H1 (cell line): ENCODE measurements at regions not wholly inside any gene's neighbourhood (a gene's known extent, or its start where the extent isn't known, plus 50 kb on each side); places are given as distances from the start of the nearest gene placed in this dataset.

Experiments used
- BCL11A ChIP-seq, 2 experiments: IDR thresholded peaks; one replicate each; pipeline ENCODE4 v1.6.1; 2011; ENCODE audit warnings: low read depth in 2 of 2, low read length in 2 of 2, mild to moderate bottlenecking in 2 of 2
- HDAC6 ChIP-seq: IDR thresholded peaks from one replicate; pipeline ENCODE4 v1.7.1; 2012; ENCODE audit warnings: low read depth, mild to moderate bottlenecking, inconsistent platforms, low read length, moderate library complexity
- POU5F1 ChIP-seq: IDR thresholded peaks from 2 replicates; pipeline ENCODE4 v1.6.1; 2011; ENCODE audit warnings: low read depth, mild to moderate bottlenecking, low read length, moderate library complexity
- SIRT6 ChIP-seq: IDR thresholded peaks from one replicate; pipeline ENCODE4 v1.7.1; 2012; ENCODE audit warnings: low read length, inconsistent platforms
- TF ChIP-seq, protein P1 (sequence below): fragments of 300-600 bp; sonication (generic); IDR thresholded peaks from 2 replicates; pipeline ENCODE4 v1.7.1; 2012; ENCODE audit warnings: low read length, moderate library complexity, mild to moderate bottlenecking, inconsistent platforms; ENCODE audit not compliant: insufficient replicate concordance

DNA sequence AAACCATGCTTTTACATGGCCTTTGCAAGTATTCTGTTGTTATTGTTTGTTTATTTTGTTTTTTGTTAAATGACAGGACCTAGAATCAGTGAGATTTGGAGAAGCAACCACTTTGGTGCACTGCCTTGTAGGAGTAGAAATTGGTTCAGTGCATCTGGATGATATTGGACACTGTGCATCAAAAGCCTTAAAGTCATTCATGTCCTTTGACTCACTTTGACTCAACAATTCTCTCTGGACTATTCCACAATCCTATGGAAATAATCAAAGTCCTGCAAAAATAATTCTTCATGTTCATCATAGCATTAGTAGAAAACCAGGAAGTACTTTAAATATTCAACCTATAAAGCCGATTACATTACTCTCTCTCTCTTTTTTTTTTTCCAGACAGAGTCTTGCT, 224.8 kb downstream of the ABHD5 start (continued):
- TF ChIP-seq, protein P1, sequence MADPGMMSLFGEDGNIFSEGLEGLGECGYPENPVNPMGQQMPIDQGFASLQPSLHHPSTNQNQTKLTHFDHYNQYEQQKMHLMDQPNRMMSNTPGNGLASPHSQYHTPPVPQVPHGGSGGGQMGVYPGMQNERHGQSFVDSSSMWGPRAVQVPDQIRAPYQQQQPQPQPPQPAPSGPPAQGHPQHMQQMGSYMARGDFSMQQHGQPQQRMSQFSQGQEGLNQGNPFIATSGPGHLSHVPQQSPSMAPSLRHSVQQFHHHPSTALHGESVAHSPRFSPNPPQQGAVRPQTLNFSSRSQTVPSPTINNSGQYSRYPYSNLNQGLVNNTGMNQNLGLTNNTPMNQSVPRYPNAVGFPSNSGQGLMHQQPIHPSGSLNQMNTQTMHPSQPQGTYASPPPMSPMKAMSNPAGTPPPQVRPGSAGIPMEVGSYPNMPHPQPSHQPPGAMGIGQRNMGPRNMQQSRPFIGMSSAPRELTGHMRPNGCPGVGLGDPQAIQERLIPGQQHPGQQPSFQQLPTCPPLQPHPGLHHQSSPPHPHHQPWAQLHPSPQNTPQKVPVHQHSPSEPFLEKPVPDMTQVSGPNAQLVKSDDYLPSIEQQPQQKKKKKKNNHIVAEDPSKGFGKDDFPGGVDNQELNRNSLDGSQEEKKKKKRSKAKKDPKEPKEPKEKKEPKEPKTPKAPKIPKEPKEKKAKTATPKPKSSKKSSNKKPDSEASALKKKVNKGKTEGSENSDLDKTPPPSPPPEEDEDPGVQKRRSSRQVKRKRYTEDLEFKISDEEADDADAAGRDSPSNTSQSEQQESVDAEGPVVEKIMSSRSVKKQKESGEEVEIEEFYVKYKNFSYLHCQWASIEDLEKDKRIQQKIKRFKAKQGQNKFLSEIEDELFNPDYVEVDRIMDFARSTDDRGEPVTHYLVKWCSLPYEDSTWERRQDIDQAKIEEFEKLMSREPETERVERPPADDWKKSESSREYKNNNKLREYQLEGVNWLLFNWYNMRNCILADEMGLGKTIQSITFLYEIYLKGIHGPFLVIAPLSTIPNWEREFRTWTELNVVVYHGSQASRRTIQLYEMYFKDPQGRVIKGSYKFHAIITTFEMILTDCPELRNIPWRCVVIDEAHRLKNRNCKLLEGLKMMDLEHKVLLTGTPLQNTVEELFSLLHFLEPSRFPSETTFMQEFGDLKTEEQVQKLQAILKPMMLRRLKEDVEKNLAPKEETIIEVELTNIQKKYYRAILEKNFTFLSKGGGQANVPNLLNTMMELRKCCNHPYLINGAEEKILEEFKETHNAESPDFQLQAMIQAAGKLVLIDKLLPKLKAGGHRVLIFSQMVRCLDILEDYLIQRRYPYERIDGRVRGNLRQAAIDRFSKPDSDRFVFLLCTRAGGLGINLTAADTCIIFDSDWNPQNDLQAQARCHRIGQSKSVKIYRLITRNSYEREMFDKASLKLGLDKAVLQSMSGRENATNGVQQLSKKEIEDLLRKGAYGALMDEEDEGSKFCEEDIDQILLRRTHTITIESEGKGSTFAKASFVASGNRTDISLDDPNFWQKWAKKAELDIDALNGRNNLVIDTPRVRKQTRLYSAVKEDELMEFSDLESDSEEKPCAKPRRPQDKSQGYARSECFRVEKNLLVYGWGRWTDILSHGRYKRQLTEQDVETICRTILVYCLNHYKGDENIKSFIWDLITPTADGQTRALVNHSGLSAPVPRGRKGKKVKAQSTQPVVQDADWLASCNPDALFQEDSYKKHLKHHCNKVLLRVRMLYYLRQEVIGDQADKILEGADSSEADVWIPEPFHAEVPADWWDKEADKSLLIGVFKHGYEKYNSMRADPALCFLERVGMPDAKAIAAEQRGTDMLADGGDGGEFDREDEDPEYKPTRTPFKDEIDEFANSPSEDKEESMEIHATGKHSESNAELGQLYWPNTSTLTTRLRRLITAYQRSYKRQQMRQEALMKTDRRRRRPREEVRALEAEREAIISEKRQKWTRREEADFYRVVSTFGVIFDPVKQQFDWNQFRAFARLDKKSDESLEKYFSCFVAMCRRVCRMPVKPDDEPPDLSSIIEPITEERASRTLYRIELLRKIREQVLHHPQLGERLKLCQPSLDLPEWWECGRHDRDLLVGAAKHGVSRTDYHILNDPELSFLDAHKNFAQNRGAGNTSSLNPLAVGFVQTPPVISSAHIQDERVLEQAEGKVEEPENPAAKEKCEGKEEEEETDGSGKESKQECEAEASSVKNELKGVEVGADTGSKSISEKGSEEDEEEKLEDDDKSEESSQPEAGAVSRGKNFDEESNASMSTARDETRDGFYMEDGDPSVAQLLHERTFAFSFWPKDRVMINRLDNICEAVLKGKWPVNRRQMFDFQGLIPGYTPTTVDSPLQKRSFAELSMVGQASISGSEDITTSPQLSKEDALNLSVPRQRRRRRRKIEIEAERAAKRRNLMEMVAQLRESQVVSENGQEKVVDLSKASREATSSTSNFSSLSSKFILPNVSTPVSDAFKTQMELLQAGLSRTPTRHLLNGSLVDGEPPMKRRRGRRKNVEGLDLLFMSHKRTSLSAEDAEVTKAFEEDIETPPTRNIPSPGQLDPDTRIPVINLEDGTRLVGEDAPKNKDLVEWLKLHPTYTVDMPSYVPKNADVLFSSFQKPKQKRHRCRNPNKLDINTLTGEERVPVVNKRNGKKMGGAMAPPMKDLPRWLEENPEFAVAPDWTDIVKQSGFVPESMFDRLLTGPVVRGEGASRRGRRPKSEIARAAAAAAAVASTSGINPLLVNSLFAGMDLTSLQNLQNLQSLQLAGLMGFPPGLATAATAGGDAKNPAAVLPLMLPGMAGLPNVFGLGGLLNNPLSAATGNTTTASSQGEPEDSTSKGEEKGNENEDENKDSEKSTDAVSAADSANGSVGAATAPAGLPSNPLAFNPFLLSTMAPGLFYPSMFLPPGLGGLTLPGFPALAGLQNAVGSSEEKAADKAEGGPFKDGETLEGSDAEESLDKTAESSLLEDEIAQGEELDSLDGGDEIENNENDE: no peak
- TF ChIP-seq HDAC6: no peak
- TF ChIP-seq POU5F1: no peak
- no peak for TF ChIP-seq BCL11A (IDR thresholded peaks at IDR 0.05; ENCODE audit: low read depth in 2 of 2, low read length in 2 of 2)
- TF ChIP-seq SIRT6: no peak
